Parathyroid adenoma (tissue), 2 donors: ENCODE measurements at regions not wholly inside any gene's neighbourhood (a gene's known extent, or its start where the extent isn't known, plus 50 kb on each side); places are given as distances from the start of the nearest gene placed in this dataset.
"Not testable (repeated sequence)": the region's sequence is repeated elsewhere in the genome, so short reads cannot be mapped to it uniquely, and the experiment has no call there.

ENCODE experiments used
- H2AFZ ChIP-seq: fragments of 300-600 bp; sonication (generic); one replicate; pipeline ENCODE4 v1.7.0; 2017; ENCODE audit warnings: antibody characterized with exemption, mild to moderate bottlenecking
- H3K27ac ChIP-seq: fragments of 300-600 bp; sonication (generic); one replicate; pipeline ENCODE4 v1.7.0; 2017
- H3K27me3 ChIP-seq: fragments of 300-600 bp; sonication (generic); one replicate; pipeline ENCODE4 v1.7.0; 2017; ENCODE audit warnings: low read length; ENCODE audit not compliant: control insufficient read depth, insufficient read depth
- H3K36me3 ChIP-seq: fragments of 300-600 bp; sonication (generic); one replicate; pipeline ENCODE4 v1.7.0; 2017; ENCODE audit warnings: low read length; ENCODE audit not compliant: control insufficient read depth, insufficient read depth
- H3K4me1 ChIP-seq: fragments of 300-600 bp; sonication (generic); one replicate; pipeline ENCODE4 v1.7.0; 2017; ENCODE audit warnings: control low read depth
- H3K4me2 ChIP-seq: fragments of 300-600 bp; sonication (generic); one replicate; pipeline ENCODE4 v1.7.0; 2017; ENCODE audit warnings: low read length
- H3K4me3 ChIP-seq: fragments of 300-600 bp; sonication (generic); one replicate; pipeline ENCODE4 v1.7.0; 2017; ENCODE audit warnings: low read depth, low read length
- H3K79me2 ChIP-seq: fragments of 300-600 bp; sonication (generic); one replicate; pipeline ENCODE4 v1.7.0; 2017; ENCODE audit warnings: control low read depth
- H3K9ac ChIP-seq: fragments of 300-600 bp; sonication (generic); one replicate; pipeline ENCODE4 v1.7.0; 2017; ENCODE audit warnings: mild to moderate bottlenecking
- H3K9me3 ChIP-seq: fragments of 300-600 bp; sonication (generic); one replicate; pipeline ENCODE4 v1.7.0; 2017; ENCODE audit warnings: low read length; ENCODE audit not compliant: control insufficient read depth
- TF ChIP-seq, protein P1 (sequence below): fragments of 300-600 bp; sonication (generic); IDR thresholded peaks from one replicate; pipeline ENCODE4 v1.7.0; 2017; ENCODE audit warnings: antibody characterized with exemption, mild to moderate bottlenecking
- donor health status: primary hyperparathyroidism.

- H3K9ac ChIP-seq = no peak overlapping the region
- no peak overlapping the region for H3K4me2 ChIP-seq
- no peaks in the 10 kb centered on the region for H3K9me3 ChIP-seq
- H3K27ac ChIP-seq = no peak overlapping the region
- no peak overlapping the region for H2AFZ ChIP-seq
- H3K79me2 ChIP-seq = no peaks in the 10 kb centered on the region
- H3K27me3 ChIP-seq = no peaks in the 10 kb centered on the region
- no peaks in the 10 kb centered on the region for H3K4me1 ChIP-seq
- H3K4me3 ChIP-seq = no peak overlapping the region
- no peaks in the 10 kb centered on the region for H3K36me3 ChIP-seq
- TF ChIP-seq, protein P1, sequence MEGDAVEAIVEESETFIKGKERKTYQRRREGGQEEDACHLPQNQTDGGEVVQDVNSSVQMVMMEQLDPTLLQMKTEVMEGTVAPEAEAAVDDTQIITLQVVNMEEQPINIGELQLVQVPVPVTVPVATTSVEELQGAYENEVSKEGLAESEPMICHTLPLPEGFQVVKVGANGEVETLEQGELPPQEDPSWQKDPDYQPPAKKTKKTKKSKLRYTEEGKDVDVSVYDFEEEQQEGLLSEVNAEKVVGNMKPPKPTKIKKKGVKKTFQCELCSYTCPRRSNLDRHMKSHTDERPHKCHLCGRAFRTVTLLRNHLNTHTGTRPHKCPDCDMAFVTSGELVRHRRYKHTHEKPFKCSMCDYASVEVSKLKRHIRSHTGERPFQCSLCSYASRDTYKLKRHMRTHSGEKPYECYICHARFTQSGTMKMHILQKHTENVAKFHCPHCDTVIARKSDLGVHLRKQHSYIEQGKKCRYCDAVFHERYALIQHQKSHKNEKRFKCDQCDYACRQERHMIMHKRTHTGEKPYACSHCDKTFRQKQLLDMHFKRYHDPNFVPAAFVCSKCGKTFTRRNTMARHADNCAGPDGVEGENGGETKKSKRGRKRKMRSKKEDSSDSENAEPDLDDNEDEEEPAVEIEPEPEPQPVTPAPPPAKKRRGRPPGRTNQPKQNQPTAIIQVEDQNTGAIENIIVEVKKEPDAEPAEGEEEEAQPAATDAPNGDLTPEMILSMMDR = no peak
These were observed 106.3 kb downstream of the TRIM43 start for GRCh38 chr2:95698146-95698545.

DNA sequence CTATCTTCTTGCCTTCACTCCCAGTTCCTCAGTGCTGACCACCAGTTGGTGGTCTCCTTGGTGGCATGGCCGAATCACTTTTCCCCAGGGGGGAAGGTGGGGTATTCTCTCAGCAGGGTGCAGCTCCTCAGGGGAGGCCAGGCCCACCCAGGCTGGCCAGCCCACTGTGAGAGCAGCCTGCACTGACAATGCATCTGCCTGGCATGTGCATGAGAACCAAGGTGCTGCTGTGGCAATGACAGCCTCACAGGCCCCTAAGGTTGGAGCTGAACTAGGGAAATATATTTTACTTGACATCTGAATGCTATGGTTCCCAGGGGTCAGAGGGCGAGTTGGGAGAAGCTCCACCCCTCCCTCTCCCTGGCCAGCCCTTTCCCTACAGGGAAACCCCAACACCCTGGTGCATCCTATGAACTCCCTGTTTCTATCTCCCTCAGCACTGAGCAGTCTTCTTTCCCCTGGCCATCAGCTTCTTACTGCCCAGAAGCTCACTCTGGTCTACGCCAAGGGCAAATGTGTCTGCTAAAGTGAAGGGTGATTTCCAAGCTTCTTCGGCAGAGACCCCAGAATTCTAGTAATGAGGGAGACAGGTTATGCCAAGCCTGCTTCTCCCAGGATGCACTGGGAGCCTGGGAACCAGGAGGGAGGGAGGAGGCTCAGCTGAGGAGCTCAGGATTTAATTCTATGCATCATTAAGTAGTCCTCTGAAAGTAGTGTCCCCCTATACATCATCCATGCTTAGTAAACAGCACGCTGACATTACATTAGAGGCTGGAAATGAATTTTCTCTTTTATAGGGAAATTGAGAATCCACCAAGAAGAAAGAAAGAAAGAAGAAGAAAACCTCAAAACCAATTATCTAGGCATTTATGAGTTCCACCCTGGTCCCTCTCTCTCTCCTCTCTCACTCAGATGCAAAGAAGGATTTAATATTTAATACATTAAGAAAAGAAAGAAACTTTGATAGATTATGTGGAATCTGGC is 107.7 kb downstream of the TRIM43 start:
- H3K9me3 ChIP-seq, H3K4me3 ChIP-seq: not testable (repeated sequence)

DNA sequence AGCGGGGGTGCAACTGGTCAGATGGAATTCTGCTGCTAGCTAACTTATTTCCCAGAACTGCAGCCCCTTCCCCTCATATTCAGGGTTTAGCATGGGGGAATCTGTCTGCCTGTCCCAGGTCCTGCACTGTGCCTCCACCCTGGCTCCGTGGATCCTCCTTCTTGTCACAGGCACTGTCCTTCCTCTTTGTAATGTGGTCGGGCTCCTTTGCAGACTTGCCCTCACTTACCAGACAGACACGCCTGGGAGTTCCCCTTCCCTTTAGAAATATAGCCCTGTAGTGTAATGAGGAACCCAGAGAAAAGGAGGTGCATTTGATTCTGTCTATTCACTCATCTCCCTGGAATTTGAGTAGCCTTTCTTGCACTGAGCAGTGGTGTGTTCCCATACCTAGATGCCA is 108.7 kb downstream of the TRIM43 start:
- Histone ChIP-seq H3K4me3 (no peak overlapping the region), H3K4me2 (no peak overlapping the region)

More for the DNA sequence above, 107.7 kb downstream of the TRIM43 start:
- H3K9ac ChIP-seq, H3K27ac ChIP-seq, H2AFZ ChIP-seq, H3K79me2 ChIP-seq, H3K36me3 ChIP-seq, H3K4me1 ChIP-seq, H3K27me3 ChIP-seq, H3K4me2 ChIP-seq: not testable (repeated sequence)

DNA sequence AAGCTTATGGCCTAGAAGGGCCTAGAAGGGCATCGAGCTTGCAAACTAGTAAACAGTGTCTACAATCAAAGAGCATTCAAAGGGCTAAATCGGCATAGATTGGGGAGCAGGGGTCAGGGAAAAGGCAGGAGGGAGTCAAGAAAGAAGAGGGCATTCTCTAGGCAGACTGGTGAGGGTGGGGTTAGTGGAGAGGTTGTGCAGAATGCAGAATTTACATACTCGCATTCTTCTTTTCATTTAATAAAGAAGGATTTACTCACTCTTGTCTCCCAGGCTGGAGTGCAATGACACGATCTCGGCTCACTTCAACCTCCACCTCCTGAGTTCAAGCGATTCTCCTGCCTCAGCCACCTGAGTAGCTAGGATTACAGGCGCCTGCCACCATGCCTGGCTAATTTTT is 110.7 kb downstream of the TRIM43 start:
- H3K79me2 ChIP-seq = no peaks in the 10 kb centered on the region
- H3K36me3 ChIP-seq = no peaks in the 10 kb centered on the region
- H3K4me1 ChIP-seq = no peaks in the 10 kb centered on the region
- no peak overlapping the region for H3K4me3 ChIP-seq
- no peaks in the 10 kb centered on the region for H3K27me3 ChIP-seq
- H3K9me3 ChIP-seq = no peaks in the 10 kb centered on the region
- no peak overlapping the region for H2AFZ ChIP-seq
- TF ChIP-seq, protein P1 = no peak
- H3K4me2 ChIP-seq = no peak overlapping the region
- no peak overlapping the region for H3K9ac ChIP-seq
- H3K27ac ChIP-seq = no peak overlapping the region

More for the DNA sequence above, 108.7 kb downstream of the TRIM43 start:
- H3K79me2 ChIP-seq = no peaks in the 10 kb centered on the region
- TF ChIP-seq, protein P1 = no peak
- no peaks in the 10 kb centered on the region for H3K4me1 ChIP-seq
- H3K36me3 ChIP-seq = no peaks in the 10 kb centered on the region
- H3K27ac ChIP-seq = no peak overlapping the region
- H3K9ac ChIP-seq = no peak overlapping the region
- no peak overlapping the region for H2AFZ ChIP-seq
- no peaks in the 10 kb centered on the region for H3K9me3 ChIP-seq
- H3K27me3 ChIP-seq = no peaks in the 10 kb centered on the region

DNA sequence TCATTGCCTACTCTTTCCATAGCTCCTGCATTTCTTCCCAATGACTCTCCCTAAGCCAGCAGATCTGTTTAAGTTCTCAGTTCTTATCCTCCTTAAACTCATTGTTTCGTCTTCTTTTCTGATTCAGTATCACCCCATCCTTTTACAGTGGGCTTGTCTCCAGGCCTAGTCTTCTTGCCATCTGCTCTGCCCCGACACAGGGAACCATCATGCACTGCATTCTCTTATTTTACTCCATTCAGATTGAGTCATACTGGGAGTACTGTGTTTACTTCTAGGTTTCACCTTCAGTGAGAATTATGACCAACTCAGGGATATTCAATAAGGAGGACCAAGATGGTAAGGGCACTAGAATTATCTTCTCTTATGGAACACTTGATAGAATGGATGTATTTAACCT is 115.4 kb downstream of the TRIM43 start:
- H2AFZ ChIP-seq, H3K4me3 ChIP-seq, H3K4me2 ChIP-seq, H3K4me1 ChIP-seq, H3K79me2 ChIP-seq, H3K27me3 ChIP-seq, H3K36me3 ChIP-seq, H3K27ac ChIP-seq, H3K9ac ChIP-seq, H3K9me3 ChIP-seq: not testable (repeated sequence)
